GM18858 (cell line): ENCODE measurements at regions not wholly inside any gene's neighbourhood (a gene's known extent, or its start where the extent isn't known, plus 50 kb on each side); places are given as distances from the start of the nearest gene placed in this dataset.

ENCODE experiments used
- ATAC-seq: cut with Tn5 transposase; IDR thresholded peaks from one replicate; pipeline ENCODE4 v1.9.1; 2021; ENCODE audit not compliant: unreplicated experiment

DNA sequence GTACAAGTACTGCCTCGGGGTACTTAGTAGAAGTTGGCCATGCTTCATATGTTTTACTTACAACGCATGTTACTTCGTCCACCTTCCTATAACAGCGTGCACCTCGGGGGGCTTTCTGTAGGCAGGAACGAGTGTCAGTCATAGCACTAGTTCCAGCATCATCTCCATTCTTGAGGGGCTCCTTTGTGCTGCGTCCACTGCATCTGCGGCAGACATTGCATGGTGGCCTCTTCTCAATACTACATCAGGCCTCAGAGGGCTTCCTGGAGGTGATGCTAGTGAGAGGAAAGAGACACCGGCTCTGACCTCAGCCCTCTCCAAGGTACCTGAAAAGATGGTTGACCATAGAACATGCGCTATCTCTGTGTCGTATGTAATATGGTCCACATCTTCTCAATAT, 121.2 kb upstream of the RTL1 start:
- ATAC-seq, result no peak

- ATAC-seq, result no peak
Observed at GRCh38 chr14:101025131-101025530, 121.6 kb upstream of the RTL1 start.

- no peak for ATAC-seq
Observed at GRCh38 chr14:101025696-101026095, 122.2 kb upstream of the RTL1 start.

- no peak for ATAC-seq
Observed at GRCh38 chr14:101026341-101026740, 122.8 kb upstream of the RTL1 start.

GRCh38 chr14:101027291-101027690, 123.8 kb upstream of the RTL1 start:
- no peak for ATAC-seq

DNA sequence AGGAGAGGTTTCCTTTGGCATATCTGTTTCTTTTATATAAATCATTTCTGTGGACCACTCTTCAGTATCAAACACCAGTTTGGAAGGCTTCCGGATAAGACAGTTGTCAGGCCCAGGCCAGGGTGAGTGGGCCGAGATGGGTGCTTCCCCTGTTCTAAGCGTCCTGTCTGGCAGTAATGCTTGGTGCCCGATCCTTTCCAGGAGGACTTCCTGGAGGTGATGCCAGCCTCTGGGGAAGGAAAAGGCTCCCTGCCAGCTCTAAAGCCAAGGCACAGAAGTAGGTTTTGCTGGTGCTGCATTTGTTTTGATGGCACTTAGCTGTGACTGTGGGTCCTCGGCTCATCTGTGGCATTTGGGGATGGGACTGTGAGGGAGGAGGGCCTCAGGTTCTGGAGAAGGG, 124.4 kb upstream of the RTL1 start:
- ATAC-seq, result no peak

DNA sequence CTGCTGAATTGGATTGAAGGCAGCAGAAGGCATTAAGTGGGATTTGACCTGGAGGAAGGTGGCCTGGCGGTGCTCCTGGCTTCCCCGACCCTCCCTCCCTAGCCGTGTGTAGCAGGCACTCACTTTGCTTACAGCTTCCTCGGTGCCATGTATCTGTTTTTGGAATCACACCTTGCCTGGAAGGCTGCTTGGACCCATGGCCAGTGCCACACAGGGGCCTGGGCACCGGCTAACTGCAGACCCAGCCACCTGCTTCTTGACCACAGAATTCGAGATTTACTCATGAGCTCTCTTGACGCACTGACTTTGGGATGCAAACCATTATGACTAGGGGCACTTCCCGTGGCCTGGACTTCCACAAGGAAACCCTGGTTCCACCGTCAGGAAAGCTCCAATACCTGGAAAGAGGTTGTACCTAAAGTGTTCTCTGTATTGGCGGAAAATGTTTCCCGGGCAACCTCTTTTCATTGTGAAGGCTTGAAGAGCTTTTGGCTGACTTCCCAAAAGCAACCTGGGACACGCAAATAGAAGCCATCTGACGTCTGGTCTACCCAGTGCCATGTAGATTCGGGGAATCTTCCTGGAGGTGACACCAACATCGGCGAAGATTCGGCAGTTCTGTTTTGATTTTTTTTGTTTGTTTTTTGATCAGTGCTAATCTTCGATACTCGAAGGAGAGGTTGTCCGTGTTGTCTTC, 125.6 kb upstream of the RTL1 start:
- ATAC-seq, result no peak

DNA sequence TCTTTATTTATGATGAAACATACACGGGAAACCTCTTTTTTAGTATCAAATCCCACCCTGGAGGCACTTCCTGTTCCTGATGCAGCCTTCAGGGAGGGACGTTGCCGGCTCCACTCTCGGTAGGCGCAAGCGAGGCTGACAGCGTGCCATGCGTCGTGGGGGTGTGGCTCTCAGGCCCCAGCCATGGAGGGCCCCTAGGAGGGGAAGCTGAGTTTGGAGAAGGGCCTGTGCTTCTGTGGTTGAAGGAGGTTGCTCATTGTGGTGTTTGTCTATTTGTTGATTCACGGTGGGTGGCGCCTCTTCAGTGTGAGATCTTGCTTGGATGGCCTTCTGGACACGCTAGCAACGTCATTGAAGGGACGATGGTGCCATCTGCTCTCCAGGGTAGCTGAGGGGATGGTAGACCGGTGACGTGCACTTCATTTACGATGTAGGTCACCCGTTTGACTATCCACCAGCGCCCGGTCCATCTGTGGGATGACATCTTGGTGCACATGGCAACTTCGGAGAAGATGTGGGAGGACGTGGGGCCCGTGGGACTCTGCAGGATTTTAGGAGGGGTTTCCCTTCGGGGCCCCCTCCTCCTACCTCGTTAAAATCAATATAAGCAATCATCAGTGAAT, 126.3 kb upstream of the RTL1 start:
- ATAC-seq, result no peak

DNA sequence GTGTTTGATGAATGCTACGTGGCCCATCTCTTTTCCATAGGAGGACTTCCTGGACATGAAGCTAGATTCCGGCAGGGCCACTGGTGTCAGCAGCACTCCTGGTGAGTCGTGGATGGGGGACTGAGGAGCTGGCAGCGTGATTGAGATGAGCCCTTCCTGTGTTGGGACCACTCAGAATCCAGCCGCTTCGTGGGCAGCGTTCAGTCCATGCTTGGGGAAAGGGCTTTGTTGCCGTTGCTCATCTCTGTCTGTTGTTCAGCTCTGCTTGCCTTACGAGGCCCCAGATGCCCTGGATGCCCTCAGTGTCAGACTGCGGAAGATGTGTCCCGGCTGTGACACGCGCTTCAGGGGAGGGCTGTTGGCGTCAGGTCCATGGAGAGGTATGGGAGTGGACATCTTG, 127.1 kb upstream of the RTL1 start:
- ATAC-seq, result no peak

DNA sequence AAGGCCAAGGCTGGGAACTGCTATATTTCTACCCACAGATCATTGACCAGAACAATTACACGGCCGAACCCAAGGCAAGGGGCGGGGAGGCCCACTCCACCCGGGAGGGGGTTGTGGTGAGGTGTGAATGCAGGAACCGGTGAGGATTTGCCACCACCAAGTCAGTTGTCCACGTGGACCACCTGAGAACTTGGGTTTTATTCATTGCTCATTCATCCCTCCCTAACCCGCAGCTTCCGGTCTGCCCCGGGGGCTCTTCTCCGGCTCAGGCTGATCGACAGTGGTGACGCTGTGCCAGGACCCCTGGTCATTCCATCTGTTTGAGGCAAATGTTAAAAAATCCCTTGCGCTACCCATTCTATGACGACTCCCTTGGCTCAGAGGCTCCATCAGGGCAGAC, 127.7 kb upstream of the RTL1 start:
- ATAC-seq, result no peak

DNA sequence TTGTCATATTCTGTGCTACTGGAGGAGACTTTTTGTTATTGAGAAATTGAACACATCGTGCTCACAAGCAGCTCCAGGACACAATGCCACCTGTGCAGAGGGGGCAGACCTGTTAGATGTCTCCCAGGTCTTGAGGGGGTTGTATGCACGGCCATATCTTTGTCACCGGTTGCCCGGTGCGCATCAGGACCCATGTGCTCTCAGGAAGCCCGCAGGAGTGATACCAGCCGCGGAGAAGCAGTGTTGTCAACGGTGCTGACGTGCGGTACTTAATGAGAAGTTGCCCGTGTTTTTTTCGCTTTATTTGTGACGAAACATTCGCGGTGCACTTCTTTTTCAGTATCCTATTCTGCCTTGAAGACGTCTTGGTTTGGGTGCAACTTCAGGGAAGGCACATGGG, 128.2 kb upstream of the RTL1 start:
- ATAC-seq, result no peak

- ATAC-seq, result no peak
Observed at GRCh38 chr14:101032433-101032832, 128.9 kb upstream of the RTL1 start.

GRCh38 chr14:101033006-101033405, 129.5 kb upstream of the RTL1 start:
- ATAC-seq, result no peak

DNA sequence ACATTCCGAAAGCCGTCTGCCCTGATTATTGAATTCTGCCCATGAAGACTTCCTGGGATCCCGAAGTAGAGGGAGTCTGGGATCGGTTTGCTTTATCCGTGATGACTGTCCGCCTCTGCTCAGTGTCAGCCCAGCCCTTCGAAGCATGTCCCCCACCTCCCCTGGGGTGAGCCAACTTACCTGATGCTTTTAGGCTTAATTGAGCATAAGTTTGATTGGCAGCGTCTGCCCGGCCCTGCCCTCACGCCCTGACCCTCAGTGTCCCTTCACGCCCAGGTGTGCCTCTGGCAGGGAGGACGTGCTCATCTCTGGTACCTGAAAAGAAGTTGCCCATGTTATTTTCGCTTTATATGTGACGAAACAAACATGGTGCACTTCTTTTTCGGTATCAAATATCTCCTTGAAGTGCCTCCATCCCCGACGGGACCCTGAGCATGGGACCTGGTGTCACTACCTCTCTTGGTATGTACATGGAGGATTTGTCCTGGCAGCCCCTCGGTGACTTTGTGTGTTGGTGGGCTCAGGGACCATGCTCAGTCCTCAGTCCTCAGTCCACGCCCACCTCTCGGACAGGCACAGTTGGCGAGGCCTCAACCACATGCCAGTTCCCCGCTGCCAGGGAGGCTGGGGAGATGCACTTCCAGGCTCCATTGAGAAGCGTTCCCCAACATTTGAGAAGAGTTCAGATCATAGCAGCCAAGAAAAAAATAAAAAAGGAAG, 130.1 kb upstream of the RTL1 start:
- no peak for ATAC-seq

- ATAC-seq, result no peak
Observed at GRCh38 chr14:101034986-101035385, 131.5 kb upstream of the RTL1 start.

GRCh38 chr14:101035466-101036225, 132.1 kb upstream of the RTL1 start:
- no peak for ATAC-seq

GRCh38 chr14:101037021-101037817, 133.7 kb upstream of the RTL1 start:
- ATAC-seq, result no peak

DNA sequence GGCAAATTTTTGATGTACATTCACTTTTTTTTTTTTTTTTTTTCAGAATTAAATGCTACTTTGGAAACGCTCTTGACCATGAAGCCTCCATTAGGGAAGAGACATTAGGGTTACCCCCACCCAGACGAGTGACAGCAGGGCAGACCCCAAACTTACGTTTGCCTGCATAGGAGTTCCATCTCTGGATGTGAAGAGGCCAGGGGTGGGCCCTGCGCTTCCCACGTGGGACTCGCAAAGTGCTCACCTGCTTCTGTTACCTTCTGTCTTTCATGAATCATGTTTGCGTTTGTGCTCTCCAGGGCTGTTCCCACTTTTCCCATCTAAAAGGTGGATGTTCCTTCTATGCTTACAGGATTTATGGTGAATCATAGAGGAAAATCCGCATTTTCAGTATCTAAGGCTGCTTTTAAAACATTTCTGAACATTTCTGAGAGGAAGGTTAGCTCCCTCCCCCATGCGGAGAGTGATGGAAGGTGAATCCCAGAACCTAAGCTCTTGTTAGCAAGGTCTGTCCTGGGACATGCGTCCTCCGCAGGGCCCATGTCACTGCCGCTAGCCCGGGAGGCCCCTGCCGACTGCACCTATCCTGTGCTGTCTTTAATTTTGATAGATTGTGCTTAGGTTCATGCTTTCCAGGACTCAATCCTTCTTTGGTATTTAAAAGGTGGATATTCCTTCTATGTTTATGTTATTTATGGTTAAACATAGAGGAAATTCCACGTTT, 135.7 kb upstream of the RTL1 start:
- ATAC-seq, result no peak

DNA sequence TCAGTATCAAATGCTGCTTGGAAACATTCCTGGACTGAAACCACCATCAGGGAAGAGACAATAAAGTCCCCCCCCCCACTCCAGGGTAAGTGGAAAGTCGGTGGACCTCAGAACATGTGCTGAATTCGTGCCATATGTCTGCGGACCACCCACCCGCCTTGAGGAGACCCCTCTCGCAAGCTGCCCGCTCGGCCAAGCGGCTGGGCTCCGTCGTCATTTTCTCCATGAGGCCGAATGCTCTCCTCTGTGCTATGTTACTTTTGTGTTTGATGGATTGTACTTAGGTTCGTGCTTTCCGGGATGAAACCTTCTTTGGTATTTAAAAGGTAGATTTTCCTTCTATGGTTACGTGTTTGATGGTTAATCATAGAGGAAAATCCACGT, 136.2 kb upstream of the RTL1 start:
- ATAC-seq, result no peak
